Hepatocyte (in vitro differentiated cells): ENCODE measurements at regions not wholly inside any gene's neighbourhood (a gene's known extent, or its start where the extent isn't known, plus 50 kb on each side); places are given as distances from the start of the nearest gene placed in this dataset.

Source experiments
- CTCF ChIP-seq: fragments of 200-600 bp; sonication (generic); IDR thresholded peaks from 2 replicates; pipeline ENCODE4 v1.5.1; 2016; ENCODE audit warnings: antibody characterized with exemption, mild to moderate bottlenecking; ENCODE audit not compliant: poor library complexity
- EZH2 ChIP-seq: fragments of 200-600 bp; sonication (generic); IDR thresholded peaks from 2 replicates; pipeline ENCODE4 v1.6.1; 2016; ENCODE audit warnings: antibody characterized with exemption, mild to moderate bottlenecking, borderline replicate concordance

DNA sequence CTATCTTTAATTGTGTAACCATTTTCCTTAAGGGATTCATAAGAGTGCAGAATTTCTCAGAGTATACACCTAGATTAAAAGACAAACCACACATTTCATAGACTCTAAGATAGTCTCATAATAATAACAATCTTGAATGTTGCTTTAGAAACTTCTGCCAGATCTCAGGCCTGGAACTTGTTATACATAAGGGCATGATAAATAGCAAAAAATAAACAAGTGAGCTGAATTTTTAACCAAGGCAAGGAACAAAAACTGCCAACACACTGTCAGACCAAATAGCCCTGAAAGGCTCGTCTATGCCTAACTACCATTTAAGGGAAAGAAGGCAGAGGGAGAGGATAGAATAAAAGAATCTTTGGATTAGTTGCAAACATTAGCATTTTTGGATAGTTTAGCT, 65.8 kb upstream of the SEMA3C start:
- no peak for TF ChIP-seq CTCF
- TF ChIP-seq EZH2 = no peak
